ENCODE measurements at regions not wholly inside any gene's neighbourhood (a gene's known extent, or its start where the extent isn't known, plus 50 kb on each side); places are given as distances from the start of the nearest gene placed in this dataset.

DNA sequence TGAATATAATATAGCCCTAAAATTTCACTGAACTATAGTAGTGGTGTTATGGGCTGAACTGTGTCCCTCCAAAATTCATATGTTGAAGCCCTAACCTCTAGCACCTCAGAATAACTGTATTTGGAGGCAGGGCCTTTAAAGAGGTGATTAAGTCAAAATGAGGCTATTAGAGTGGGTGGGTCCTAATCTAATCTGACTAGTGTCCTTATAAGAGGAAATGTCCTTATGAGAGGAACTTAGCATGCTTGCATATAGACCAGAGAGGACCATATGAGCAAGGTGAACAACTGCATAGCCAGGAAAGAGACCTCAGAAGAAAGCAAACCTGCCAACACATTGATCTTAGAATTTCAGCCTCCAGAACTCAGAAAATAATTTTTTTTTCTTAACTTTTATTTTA, 238.4 kb downstream of the ZEB2 start:
- TF ChIP-seq ZNF292 (tag by site-specific recombination; IDR thresholded peaks at IDR 0.05; ENCODE audit: borderline replicate concordance, low read depth) (no peak), GLI2 (tag by site-specific recombination; IDR thresholded peaks at IDR 0.05; ENCODE audit: borderline replicate concordance, low read depth) (no peak)
- Histone ChIP-seq H3K9me3 (ENCODE audit: control insufficient read depth, insufficient read depth, low read depth, low read length) (no peaks in the 10 kb centered on the region), H3K36me3 (ENCODE audit: control insufficient read depth in 2 of 2, insufficient read depth in 1 of 2, low read length in 2 of 2) (no peaks in the 10 kb centered on the region; a peak in 1 of 3 replicates), H3K27ac (ENCODE audit: extremely low read depth, low read depth, low read length) (no peak overlapping the region), H3K4me3 (ENCODE audit: low read depth, low read length) (no peak overlapping the region), H3K4me1 (ENCODE audit: control insufficient read depth, insufficient read depth, low read length) (no peaks in the 10 kb centered on the region)
- POLR2A ChIA-PET = no interaction called here
- CTCF ChIA-PET = no interaction called here

DNA sequence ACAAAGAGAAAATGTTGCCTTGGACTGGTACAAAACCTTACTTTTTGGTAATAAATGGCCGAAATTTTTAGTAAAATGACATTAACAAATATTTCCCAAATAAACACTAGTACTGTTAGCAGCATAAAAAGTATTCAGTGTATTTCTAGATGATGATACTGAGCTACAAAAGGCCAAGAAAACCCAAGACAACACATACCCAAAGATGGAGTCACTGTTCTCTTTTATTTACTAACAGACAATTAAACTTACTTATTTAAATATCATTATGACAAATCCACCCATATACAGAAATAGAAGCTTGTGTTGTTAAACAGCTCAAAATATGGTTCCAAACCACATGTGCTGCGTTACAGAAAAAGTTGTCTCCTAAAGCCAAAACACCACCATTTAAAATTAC, 239.9 kb downstream of the ZEB2 start:
- CTCF ChIA-PET = no interaction called here
- Histone ChIP-seq H3K27ac (ENCODE audit: extremely low read depth, low read depth, low read length) (no peak overlapping the region), H3K4me1 (ENCODE audit: control insufficient read depth, insufficient read depth, low read length) (no peaks in the 10 kb centered on the region), H3K9me3 (ENCODE audit: control insufficient read depth, insufficient read depth, low read depth, low read length) (no peaks in the 10 kb centered on the region), H3K36me3 (ENCODE audit: control insufficient read depth in 2 of 2, insufficient read depth in 1 of 2, low read length in 2 of 2) (no peaks in the 10 kb centered on the region; a peak in 1 of 3 replicates), H3K4me3 (ENCODE audit: low read depth, low read length) (no peak overlapping the region)
- TF ChIP-seq ZNF37A (tag by site-specific recombination; IDR thresholded peaks at IDR 0.05) (no peak), ZNF211 (tag by site-specific recombination; IDR thresholded peaks at IDR 0.05; ENCODE audit: low read depth) (no peak), ZNF610 (tag by site-specific recombination; IDR thresholded peaks at IDR 0.05; ENCODE audit: borderline replicate concordance) (no peak), ZNF169 (tag by site-specific recombination; IDR thresholded peaks at IDR 0.05) (no peak), ZFP69B (tag by site-specific recombination; IDR thresholded peaks at IDR 0.05) (no peak), ZNF155 (tag by site-specific recombination; IDR thresholded peaks at IDR 0.05) (no peak), ZNF510 (tag by site-specific recombination; IDR thresholded peaks at IDR 0.05; ENCODE audit: insufficient replicate concordance) (no peak), ZSCAN16 (tag by site-specific recombination; IDR thresholded peaks at IDR 0.05) (no peak), ZNF707 (tag by site-specific recombination; IDR thresholded peaks at IDR 0.05) (no peak), ZNF555 (tag by site-specific recombination; conservative IDR thresholded peaks at IDR 0.05) (no peak), ZNF341 (tag by site-specific recombination; IDR thresholded peaks at IDR 0.05; ENCODE audit: low read depth) (no peak), MZF1 (tag by site-specific recombination; IDR thresholded peaks at IDR 0.05; ENCODE audit: borderline replicate concordance) (no peak), ZNF514 (tag by site-specific recombination; IDR thresholded peaks at IDR 0.05) (no peak), FEZF1 (tag by site-specific recombination; IDR thresholded peaks at IDR 0.05) (no peak), ZNF776 (tag by site-specific recombination; IDR thresholded peaks at IDR 0.05; ENCODE audit: borderline replicate concordance) (no peak)
- TF ChIP-seq, protein P1, sequence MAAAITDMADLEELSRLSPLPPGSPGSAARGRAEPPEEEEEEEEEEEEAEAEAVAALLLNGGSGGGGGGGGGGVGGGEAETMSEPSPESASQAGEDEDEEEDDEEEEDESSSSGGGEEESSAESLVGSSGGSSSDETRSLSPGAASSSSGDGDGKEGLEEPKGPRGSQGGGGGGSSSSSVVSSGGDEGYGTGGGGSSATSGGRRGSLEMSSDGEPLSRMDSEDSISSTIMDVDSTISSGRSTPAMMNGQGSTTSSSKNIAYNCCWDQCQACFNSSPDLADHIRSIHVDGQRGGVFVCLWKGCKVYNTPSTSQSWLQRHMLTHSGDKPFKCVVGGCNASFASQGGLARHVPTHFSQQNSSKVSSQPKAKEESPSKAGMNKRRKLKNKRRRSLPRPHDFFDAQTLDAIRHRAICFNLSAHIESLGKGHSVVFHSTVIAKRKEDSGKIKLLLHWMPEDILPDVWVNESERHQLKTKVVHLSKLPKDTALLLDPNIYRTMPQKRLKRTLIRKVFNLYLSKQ (tag by site-specific recombination; IDR thresholded peaks at IDR 0.05; ENCODE audit: borderline replicate concordance) = no peak
- TF ChIP-seq, protein P2, sequence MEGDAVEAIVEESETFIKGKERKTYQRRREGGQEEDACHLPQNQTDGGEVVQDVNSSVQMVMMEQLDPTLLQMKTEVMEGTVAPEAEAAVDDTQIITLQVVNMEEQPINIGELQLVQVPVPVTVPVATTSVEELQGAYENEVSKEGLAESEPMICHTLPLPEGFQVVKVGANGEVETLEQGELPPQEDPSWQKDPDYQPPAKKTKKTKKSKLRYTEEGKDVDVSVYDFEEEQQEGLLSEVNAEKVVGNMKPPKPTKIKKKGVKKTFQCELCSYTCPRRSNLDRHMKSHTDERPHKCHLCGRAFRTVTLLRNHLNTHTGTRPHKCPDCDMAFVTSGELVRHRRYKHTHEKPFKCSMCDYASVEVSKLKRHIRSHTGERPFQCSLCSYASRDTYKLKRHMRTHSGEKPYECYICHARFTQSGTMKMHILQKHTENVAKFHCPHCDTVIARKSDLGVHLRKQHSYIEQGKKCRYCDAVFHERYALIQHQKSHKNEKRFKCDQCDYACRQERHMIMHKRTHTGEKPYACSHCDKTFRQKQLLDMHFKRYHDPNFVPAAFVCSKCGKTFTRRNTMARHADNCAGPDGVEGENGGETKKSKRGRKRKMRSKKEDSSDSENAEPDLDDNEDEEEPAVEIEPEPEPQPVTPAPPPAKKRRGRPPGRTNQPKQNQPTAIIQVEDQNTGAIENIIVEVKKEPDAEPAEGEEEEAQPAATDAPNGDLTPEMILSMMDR (tag by site-specific recombination; IDR thresholded peaks at IDR 0.05) = no peak
- TF ChIP-seq, protein P3, sequence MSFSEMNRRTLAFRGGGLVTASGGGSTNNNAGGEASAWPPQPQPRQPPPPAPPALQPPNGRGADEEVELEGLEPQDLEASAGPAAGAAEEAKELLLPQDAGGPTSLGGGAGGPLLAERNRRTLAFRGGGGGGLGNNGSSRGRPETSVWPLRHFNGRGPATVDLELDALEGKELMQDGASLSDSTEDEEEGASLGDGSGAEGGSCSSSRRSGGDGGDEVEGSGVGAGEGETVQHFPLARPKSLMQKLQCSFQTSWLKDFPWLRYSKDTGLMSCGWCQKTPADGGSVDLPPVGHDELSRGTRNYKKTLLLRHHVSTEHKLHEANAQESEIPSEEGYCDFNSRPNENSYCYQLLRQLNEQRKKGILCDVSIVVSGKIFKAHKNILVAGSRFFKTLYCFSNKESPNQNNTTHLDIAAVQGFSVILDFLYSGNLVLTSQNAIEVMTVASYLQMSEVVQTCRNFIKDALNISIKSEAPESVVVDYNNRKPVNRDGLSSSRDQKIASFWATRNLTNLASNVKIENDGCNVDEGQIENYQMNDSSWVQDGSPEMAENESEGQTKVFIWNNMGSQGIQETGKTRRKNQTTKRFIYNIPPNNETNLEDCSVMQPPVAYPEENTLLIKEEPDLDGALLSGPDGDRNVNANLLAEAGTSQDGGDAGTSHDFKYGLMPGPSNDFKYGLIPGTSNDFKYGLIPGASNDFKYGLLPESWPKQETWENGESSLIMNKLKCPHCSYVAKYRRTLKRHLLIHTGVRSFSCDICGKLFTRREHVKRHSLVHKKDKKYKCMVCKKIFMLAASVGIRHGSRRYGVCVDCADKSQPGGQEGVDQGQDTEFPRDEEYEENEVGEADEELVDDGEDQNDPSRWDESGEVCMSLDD (tag by site-specific recombination; IDR thresholded peaks at IDR 0.05) = no peak
- TF ChIP-seq, protein P4, sequence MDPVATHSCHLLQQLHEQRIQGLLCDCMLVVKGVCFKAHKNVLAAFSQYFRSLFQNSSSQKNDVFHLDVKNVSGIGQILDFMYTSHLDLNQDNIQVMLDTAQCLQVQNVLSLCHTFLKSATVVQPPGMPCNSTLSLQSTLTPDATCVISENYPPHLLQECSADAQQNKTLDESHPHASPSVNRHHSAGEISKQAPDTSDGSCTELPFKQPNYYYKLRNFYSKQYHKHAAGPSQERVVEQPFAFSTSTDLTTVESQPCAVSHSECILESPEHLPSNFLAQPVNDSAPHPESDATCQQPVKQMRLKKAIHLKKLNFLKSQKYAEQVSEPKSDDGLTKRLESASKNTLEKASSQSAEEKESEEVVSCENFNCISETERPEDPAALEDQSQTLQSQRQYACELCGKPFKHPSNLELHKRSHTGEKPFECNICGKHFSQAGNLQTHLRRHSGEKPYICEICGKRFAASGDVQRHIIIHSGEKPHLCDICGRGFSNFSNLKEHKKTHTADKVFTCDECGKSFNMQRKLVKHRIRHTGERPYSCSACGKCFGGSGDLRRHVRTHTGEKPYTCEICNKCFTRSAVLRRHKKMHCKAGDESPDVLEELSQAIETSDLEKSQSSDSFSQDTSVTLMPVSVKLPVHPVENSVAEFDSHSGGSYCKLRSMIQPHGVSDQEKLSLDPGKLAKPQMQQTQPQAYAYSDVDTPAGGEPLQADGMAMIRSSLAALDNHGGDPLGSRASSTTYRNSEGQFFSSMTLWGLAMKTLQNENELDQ (tag by site-specific recombination; IDR thresholded peaks at IDR 0.05; ENCODE audit: low read depth) = no peak
- POLR2A ChIA-PET = no interaction called here
